K562 (cell line): ENCODE measurements at regions not wholly inside any gene's neighbourhood (a gene's known extent, or its start where the extent isn't known, plus 50 kb on each side); places are given as distances from the start of the nearest gene placed in this dataset.

Source experiments
- ATAC-seq: fragments of 200-7000 bp; cut with Tn5 transposase; 3 replicates; pipeline ENCODE4 v1.9.1; 2020; ENCODE audit warnings: moderate library complexity
- BruUV-seq: library from RNA; stranded (reverse); fragments of 400-500 nt; replicated peaks from 2 replicates; lab custom pipeline; 2021; lab: Mats Ljungman, UMichigan
- CTCF ChIA-PET: fragments of 300-600 bp; formaldehyde crosslinking; extraction: SDS; loops from one replicate; lab custom pipeline; 2021; ENCODE audit warnings: low intra/inter-chr PET ratio; lab: Yijun Ruan, JAX
- POLR2A ChIA-PET: fragments of 300-600, 350-650 bp; sonication (Branson Sonifier 250); formaldehyde crosslinking; extraction: SDS; loops from one replicate; lab custom pipeline; 2021; ENCODE audit warnings: antibody characterized with exemption, inconsistent platforms; lab: Yijun Ruan, JAX
- DNase-seq, 4 experiments: peaks; one replicate each; pipeline versions ENCODE4 v3.0.0 to v3.0.0-alpha.2; 2011 to 2018; ENCODE audit warnings: low spot score in 3 of 4, mixed read lengths in 3 of 4; ENCODE audit errors: extremely low read depth in 1 of 4
- FAIRE-seq: peaks from 2 replicates; lab custom pipeline; 2011; peaks lifted over from hg19 to GRCh38; lab: Jason Lieb, UNC
- H2AFZ ChIP-seq: 2 replicates; pipeline ENCODE4 v1.6.0; 2011; ENCODE audit warnings: low read depth, low read length, control low read depth, inconsistent platforms
- H3K27ac ChIP-seq: fragments of 200-600 bp; 3 replicates; pipeline ENCODE4 v1.8.0; 2011; ENCODE audit warnings: low read depth, mild to moderate bottlenecking, control low read depth, inconsistent platforms, low read length, moderate library complexity, mixed read lengths; ENCODE audit errors: extremely low read depth
- H3K27me3 ChIP-seq, 2 experiments: fragments of 300-600 bp in 1 of 2; 2 replicates in 1 of 2; 3 replicates in 1 of 2; pipeline versions ENCODE4 v1.6.0 to v1.8.0; 2011; ENCODE audit warnings: inconsistent platforms in 2 of 2, low read length in 2 of 2, mild to moderate bottlenecking in 1 of 2, mixed read lengths in 1 of 2, moderate library complexity in 1 of 2; ENCODE audit not compliant: control insufficient read depth in 2 of 2, insufficient read depth in 2 of 2
- H3K36me3 ChIP-seq: fragments of 300-600 bp; 3 replicates; pipeline ENCODE4 v1.8.0; 2011; ENCODE audit warnings: mild to moderate bottlenecking, low read length, inconsistent platforms; ENCODE audit not compliant: control insufficient read depth, insufficient read depth
- H3K4me1 ChIP-seq, 2 experiments: fragments of 200-600 bp in 1 of 2; replicated peaks in 1 of 2; 2 replicates in 1 of 2; 3 replicates in 1 of 2; pipeline versions ENCODE4 v1.5.1 to v1.8.0; 2011; ENCODE audit warnings: inconsistent platforms in 2 of 2, low read length in 2 of 2, mild to moderate bottlenecking in 1 of 2, mixed read lengths in 1 of 2, moderate library complexity in 1 of 2; ENCODE audit not compliant: control insufficient read depth in 2 of 2, insufficient read depth in 2 of 2
- H3K4me2 ChIP-seq: 2 replicates; pipeline ENCODE4 v1.6.1; 2011; ENCODE audit warnings: low read length, control low read depth, inconsistent platforms, mixed read lengths; ENCODE audit not compliant: insufficient read depth
- H3K4me3 ChIP-seq: fragments of 200-600 bp; sonication (generic), shearing (Covaris generic); 2 replicates; pipeline ENCODE4 v1.5.1; 2016; ENCODE audit warnings: control low read depth, inconsistent platforms
- H3K79me2 ChIP-seq: fragments of 200-600 bp; 3 replicates; pipeline ENCODE4 v1.8.0; 2011; ENCODE audit warnings: low read length, inconsistent platforms; ENCODE audit not compliant: control insufficient read depth, insufficient read depth
- H3K9ac ChIP-seq, 2 experiments: 2 replicates each; pipeline versions ENCODE4 v1.6.0 to v1.6.1; 2011; ENCODE audit warnings: low read depth in 2 of 2, low read length in 2 of 2, control low read depth in 1 of 2, inconsistent platforms in 1 of 2, mild to moderate bottlenecking in 1 of 2, mixed read lengths in 1 of 2; ENCODE audit not compliant: insufficient read depth in 1 of 2
- H3K9me1 ChIP-seq: one replicate; pipeline ENCODE4 v1.6.0; 2011; ENCODE audit warnings: inconsistent platforms, mild to moderate bottlenecking, low read length, moderate library complexity; ENCODE audit not compliant: control insufficient read depth, insufficient read depth
- H3K9me3 ChIP-seq: replicated peaks from 2 replicates; pipeline ENCODE4 v1.5.1; 2011; ENCODE audit warnings: low read depth, low read length, inconsistent platforms; ENCODE audit not compliant: control insufficient read depth, insufficient read depth
- H4K20me1 ChIP-seq: replicated peaks from 2 replicates; pipeline ENCODE4 v1.6.1; 2011; ENCODE audit warnings: low read length, inconsistent platforms, mixed read lengths; ENCODE audit not compliant: control insufficient read depth, insufficient read depth
- CEBPZ ChIP-seq: fragments of 150-350 bp; IDR thresholded peaks from 2 replicates; pipeline ENCODE4 v1.6.1; 2014; ENCODE audit warnings: low read depth, mild to moderate bottlenecking, low read length, borderline replicate concordance
- DPF2 ChIP-seq: fragments of 450-650 bp; IDR thresholded peaks from 2 replicates; pipeline ENCODE4 v1.6.1; 2016
- ETV6 ChIP-seq, 3 experiments: fragments of 150-350 bp in 1 of 3; sonication (generic) in 1 of 3; formaldehyde crosslinking in 1 of 3; IDR thresholded peaks; 2 replicates each; pipeline versions ENCODE4 v1.6.1 to v1.8.0; 2014 to 2022; ENCODE audit warnings: borderline replicate concordance in 2 of 3, low read depth in 2 of 3, antibody characterized with exemption in 1 of 3, low read length in 1 of 3, mild to moderate bottlenecking in 1 of 3, missing genetic modification reagents in 1 of 3
- IRF1 ChIP-seq: sonication (generic); formaldehyde crosslinking; IDR thresholded peaks from 2 replicates; pipeline ENCODE4 v1.8.0; 2022; ENCODE audit warnings: missing genetic modification reagents, mild to moderate bottlenecking, borderline replicate concordance
- JUND ChIP-seq, 2 experiments: IDR thresholded peaks; 2 replicates in 1 of 2; 3 replicates in 1 of 2; pipeline ENCODE4 v1.6.1; 2011; ENCODE audit warnings: borderline replicate concordance in 2 of 2, low read depth in 2 of 2, low read length in 2 of 2, improper control_type of control experiment in 1 of 2, missing biosample characterization in 1 of 2, missing genetic modification characterization in 1 of 2, missing genetic modification reagents in 1 of 2
- L3MBTL2 ChIP-seq: fragments of 450-650 bp; IDR thresholded peaks from 2 replicates; pipeline ENCODE4 v1.6.1; 2016; ENCODE audit warnings: mild to moderate bottlenecking, moderate library complexity
- MITF ChIP-seq: IDR thresholded peaks from 2 replicates; pipeline ENCODE4 v1.6.1; 2014; ENCODE audit warnings: antibody characterized with exemption
- NEUROD1 ChIP-seq: fragments of 150-350 bp; IDR thresholded peaks from 2 replicates; pipeline ENCODE4 v1.6.1; 2014; ENCODE audit warnings: borderline replicate concordance, low read length, low read depth; ENCODE audit not compliant: partially characterized antibody
- NR2F6 ChIP-seq: fragments of 450-650 bp; formaldehyde crosslinking; IDR thresholded peaks from 2 replicates; pipeline ENCODE4 v1.4.0; 2020; ENCODE audit warnings: mild to moderate bottlenecking
- RNF2 ChIP-seq: sonication (generic); IDR thresholded peaks from 2 replicates; pipeline ENCODE4 v1.6.1; 2016
- RUNX1 ChIP-seq: sonication (generic); IDR thresholded peaks from 2 replicates; pipeline ENCODE4 v1.6.1; 2016; ENCODE audit warnings: antibody characterized with exemption, low read depth
- U2AF2 ChIP-seq: fragments of 200-400 bp; formaldehyde crosslinking; optimal IDR thresholded peaks from 2 replicates; pipeline ENCODE3; 2017; ENCODE audit warnings: low read depth, mild to moderate bottlenecking, low read length
- ZKSCAN3 ChIP-seq: fragments of 250-450 bp; sonication (Bioruptor Pico); IDR thresholded peaks from 2 replicates; pipeline ENCODE4 v1.4.0; 2020
- ZNF146 ChIP-seq: IDR thresholded peaks from one replicate; pipeline ENCODE4 v1.6.1; 2018; ENCODE audit warnings: missing compliant biosample characterization; ENCODE audit not compliant: unreplicated experiment
- ZNF311 ChIP-seq: fragments of 250-450 bp; sonication (Bioruptor Pico); IDR thresholded peaks from 2 replicates; pipeline ENCODE4 v1.4.0; 2020; ENCODE audit warnings: mild to moderate bottlenecking, moderate library complexity
- ZNF639 ChIP-seq, 2 experiments: fragments of 200-800 bp in 1 of 2; sonication (Bioruptor generic) in 1 of 2; sonication (generic) in 1 of 2; formaldehyde crosslinking in 1 of 2; IDR thresholded peaks in 1 of 2; conservative IDR thresholded peaks in 1 of 2; 2 replicates each; pipeline versions ENCODE4 v1.5.0 to v1.6.1; 2016 to 2020; ENCODE audit warnings: missing compliant biosample characterization in 1 of 2, missing genetic modification characterization in 1 of 2, missing genetic modification reagents in 1 of 2
- WGBS: fragments of 100-300 bp; shearing (Covaris generic); methylation state at CpG from one replicate; pipeline ENCODE4 v1.1.6; 2016; ENCODE audit warnings: low coverage, mixed read lengths; ENCODE audit not compliant: insufficient coverage; ENCODE audit errors: missing lambda C conversion rate; 5-methylcytosine and 5-hydroxymethylcytosine counted together
- in situ Hi-C: fragments of 300-500 bp; cut with MboI; formaldehyde crosslinking; loops from 4 replicates; pipeline ENCODE4 v1.15.0; 2018; ENCODE audit warnings: inconsistent platforms, mixed read lengths
- intact Hi-C: fragments of 100-400 bp; cut with micrococcal nuclease; formaldehyde crosslinking; loops from 2 replicates; pipeline ENCODE4 v1.14.2; 2022

- BruUV-seq, result no TSS peak
- no peaks in the 10 kb centered on the region for H3K36me3 ChIP-seq
- no peaks in the 10 kb centered on the region for H3K27me3 ChIP-seq
- H3K4me1 ChIP-seq, result no peaks in the 10 kb centered on the region
- POLR2A ChIA-PET, result no interaction called here
- FAIRE-seq, result no peak
- CTCF ChIA-PET, result no interaction called here
- no peak for ATAC-seq
- intact Hi-C loops, result loop anchor here (10.0 kb wide), 1 partner anchor 280 kb away; no protein-coding TSS in a partner anchor
- H4K20me1 ChIP-seq, result no peaks in the 10 kb centered on the region
- H3K9ac ChIP-seq, result no peak overlapping the region
- H3K9me1 ChIP-seq, result no peaks in the 10 kb centered on the region
- H3K79me2 ChIP-seq, result no peaks in the 10 kb centered on the region
- in situ Hi-C loops, result no loop called here
- no peak overlapping the region for H3K4me3 ChIP-seq
- no peak overlapping the region for H3K27ac ChIP-seq
- no peak for DNase-seq
- H3K9me3 ChIP-seq, result no peaks in the 10 kb centered on the region
- H2AFZ ChIP-seq, result no peak overlapping the region
- WGBS, result 0% methylated on average over 1 of the region's 1 CpG
- H3K4me2 ChIP-seq, result no peak overlapping the region
- no peak for TF ChIP-seq CEBPZ
- TF ChIP-seq DPF2, result no peak
- no peak for TF ChIP-seq ETV6 (IDR thresholded peaks at IDR 0.05; ENCODE audit: borderline replicate concordance in 1 of 2, low read depth in 2 of 2, low read length in 1 of 2)
- TF ChIP-seq ETV6 (CRISPR knock-in tag; IDR thresholded peaks at IDR 0.05; ENCODE audit: borderline replicate concordance), result no peak
- TF ChIP-seq MITF, result no peak
- TF ChIP-seq IRF1, result no peak
- TF ChIP-seq JUND (IDR thresholded peaks at IDR 0.05; ENCODE audit: borderline replicate concordance, low read depth, low read length), result no peak
- no peak for TF ChIP-seq JUND (tag; IDR thresholded peaks at IDR 0.05; ENCODE audit: borderline replicate concordance, low read depth, low read length)
- TF ChIP-seq ZKSCAN3 (CRISPR knock-in tag), result no peak
- TF ChIP-seq RUNX1, result no peak
- no peak for TF ChIP-seq ZNF639 (CRISPR knock-in tag; conservative IDR thresholded peaks at IDR 0.05 in 1 of 2, IDR thresholded peaks at IDR 0.05 in 1 of 2)
- TF ChIP-seq L3MBTL2, result no peak
- TF ChIP-seq ZNF146, result no peak
- TF ChIP-seq ZNF311 (CRISPR knock-in tag), result no peak
- no peak for TF ChIP-seq NEUROD1
- no peak for TF ChIP-seq NR2F6 (CRISPR knock-in tag)
- TF ChIP-seq U2AF2, result no peak
- TF ChIP-seq RNF2, result no peak
Observed at GRCh38 chr4:124464836-124465235, 247.7 kb downstream of the ANKRD50 start.
